Adrenal gland (tissue), 5 donors: ENCODE measurements at regions not wholly inside any gene's neighbourhood (a gene's known extent, or its start where the extent isn't known, plus 50 kb on each side); places are given as distances from the start of the nearest gene placed in this dataset.
"Not testable (repeated sequence)": the region's sequence is repeated elsewhere in the genome, so short reads cannot be mapped to it uniquely, and the experiment has no call there.

Experiments used
- POLR2A ChIP-seq, 2 donors: fragments of 450-650 bp; IDR thresholded peaks; one replicate each; pipeline ENCODE4 v1.6.1; 2017; ENCODE audit warnings: antibody characterized with exemption in 2 of 2, mild to moderate bottlenecking in 2 of 2, moderate library complexity in 1 of 2
- TF ChIP-seq, protein P1 (sequence below), 6 experiments: fragments of 450-650 bp in 4 of 6; fragments of 200-600 bp in 2 of 6; sonication (generic) in 1 of 6; IDR thresholded peaks; 1 replicate in 5 of 6; 2 replicates in 1 of 6; pipeline versions ENCODE4 v1.5.1 to v1.8.0; 2016 to 2021; ENCODE audit warnings: antibody characterized with exemption in 6 of 6, mild to moderate bottlenecking in 2 of 6, moderate library complexity in 1 of 6
- donor health status: DM: no; HTN: no; CAD: no.

DNA sequence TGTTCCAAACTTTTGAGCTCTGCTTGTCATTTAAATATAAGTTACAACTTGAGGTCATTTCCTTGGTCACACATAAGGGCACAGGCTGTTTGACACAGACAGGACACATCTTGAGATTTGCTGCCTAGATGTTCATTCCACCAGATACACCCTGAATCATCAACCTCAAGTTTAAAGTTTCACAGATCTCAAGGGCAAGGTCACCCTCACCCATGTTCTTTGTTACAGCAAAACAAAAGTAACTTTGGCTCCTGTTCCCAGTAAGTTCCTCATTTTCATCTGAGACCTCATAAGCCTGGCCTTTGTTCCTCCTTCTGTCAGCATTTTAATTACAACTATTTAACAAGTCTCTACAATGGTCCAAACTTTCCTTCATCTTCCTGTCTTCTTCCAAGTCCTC, 106.7 kb upstream of the CTSV start:
- TF ChIP-seq, protein P1, sequence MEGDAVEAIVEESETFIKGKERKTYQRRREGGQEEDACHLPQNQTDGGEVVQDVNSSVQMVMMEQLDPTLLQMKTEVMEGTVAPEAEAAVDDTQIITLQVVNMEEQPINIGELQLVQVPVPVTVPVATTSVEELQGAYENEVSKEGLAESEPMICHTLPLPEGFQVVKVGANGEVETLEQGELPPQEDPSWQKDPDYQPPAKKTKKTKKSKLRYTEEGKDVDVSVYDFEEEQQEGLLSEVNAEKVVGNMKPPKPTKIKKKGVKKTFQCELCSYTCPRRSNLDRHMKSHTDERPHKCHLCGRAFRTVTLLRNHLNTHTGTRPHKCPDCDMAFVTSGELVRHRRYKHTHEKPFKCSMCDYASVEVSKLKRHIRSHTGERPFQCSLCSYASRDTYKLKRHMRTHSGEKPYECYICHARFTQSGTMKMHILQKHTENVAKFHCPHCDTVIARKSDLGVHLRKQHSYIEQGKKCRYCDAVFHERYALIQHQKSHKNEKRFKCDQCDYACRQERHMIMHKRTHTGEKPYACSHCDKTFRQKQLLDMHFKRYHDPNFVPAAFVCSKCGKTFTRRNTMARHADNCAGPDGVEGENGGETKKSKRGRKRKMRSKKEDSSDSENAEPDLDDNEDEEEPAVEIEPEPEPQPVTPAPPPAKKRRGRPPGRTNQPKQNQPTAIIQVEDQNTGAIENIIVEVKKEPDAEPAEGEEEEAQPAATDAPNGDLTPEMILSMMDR (IDR thresholded peaks at IDR 0.05): not testable (repeated sequence)
- not testable (repeated sequence) for TF ChIP-seq POLR2A (IDR thresholded peaks at IDR 0.05)
